Suprapubic skin (tissue), 4 donors: ENCODE measurements at regions not wholly inside any gene's neighbourhood (a gene's known extent, or its start where the extent isn't known, plus 50 kb on each side); places are given as distances from the start of the nearest gene placed in this dataset.

Experiments
- DNase-seq, 2 donors: peaks; one replicate each; pipeline ENCODE4 v3.0.0-alpha.2; 2019; ENCODE audit warnings: low spot score in 2 of 2
- H3K27ac ChIP-seq: fragments of 200-600 bp; sonication (generic); one replicate; pipeline ENCODE4 v1.5.1; 2019
- H3K27me3 ChIP-seq: fragments of 200-600 bp; sonication (generic); one replicate; pipeline ENCODE4 v1.5.1; 2019
- H3K36me3 ChIP-seq: fragments of 200-600 bp; sonication (generic); one replicate; pipeline ENCODE4 v1.5.1; 2019
- H3K4me1 ChIP-seq: fragments of 200-600 bp; sonication (generic); one replicate; pipeline ENCODE4 v1.5.1; 2019
- H3K4me3 ChIP-seq: fragments of 200-600 bp; sonication (generic); one replicate; pipeline ENCODE4 v1.5.1; 2019; ENCODE audit warnings: mild to moderate bottlenecking
- H3K9me3 ChIP-seq: fragments of 200-600 bp; sonication (generic); one replicate; pipeline ENCODE4 v1.5.1; 2019
- EP300 ChIP-seq: sonication (generic); formaldehyde crosslinking; IDR thresholded peaks from one replicate; pipeline ENCODE4 v1.6.1; 2017; ENCODE audit warnings: antibody characterized with exemption
- POLR2A ChIP-seq, 2 donors: fragments of 450-650 bp; IDR thresholded peaks; one replicate each; pipeline ENCODE4 v1.6.1; 2017; ENCODE audit warnings: antibody characterized with exemption in 2 of 2, mild to moderate bottlenecking in 2 of 2, moderate library complexity in 2 of 2
- POLR2AphosphoS5 ChIP-seq, 3 donors: sonication (generic); formaldehyde crosslinking; IDR thresholded peaks; one replicate each; pipeline ENCODE4 v1.6.1; 2017; ENCODE audit warnings: antibody characterized with exemption in 3 of 3
- WGBS: methylation state at CpG from one replicate; pipeline ENCODE4 v1.1.5; 2018; 5-methylcytosine and 5-hydroxymethylcytosine counted together
- TF ChIP-seq, protein P1 (sequence below), 2 donors: fragments of 200-600 bp in 1 of 2; fragments of 450-650 bp in 1 of 2; sonication (generic) in 1 of 2; IDR thresholded peaks; one replicate each; pipeline ENCODE4 v1.5.1; 2016 to 2019; ENCODE audit warnings: antibody characterized with exemption in 2 of 2, mild to moderate bottlenecking in 1 of 2, moderate library complexity in 1 of 2

DNA sequence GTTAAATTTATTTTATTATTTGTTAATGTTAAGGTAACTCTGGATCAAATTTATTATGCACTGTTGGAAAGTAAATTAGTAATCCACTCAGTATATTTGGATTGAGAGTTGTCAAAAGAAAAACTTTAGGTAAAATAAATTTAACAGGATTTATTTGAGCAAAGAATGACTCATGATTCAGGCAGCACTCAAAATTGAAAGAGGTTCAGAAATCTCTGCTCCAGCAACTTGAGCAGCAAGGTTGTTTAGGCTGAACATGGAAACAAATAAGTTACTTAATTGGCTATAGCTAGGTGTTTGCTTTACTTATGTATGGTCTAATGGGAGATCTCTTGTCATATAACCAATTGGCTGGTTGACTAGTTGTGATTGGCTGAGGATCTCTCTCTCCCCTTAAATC is 296.2 kb upstream of the EDIL3 start:
- Histone ChIP-seq H3K9me3 (no peaks in the 10 kb centered on the region), H3K36me3 (no peaks in the 10 kb centered on the region), H3K27ac (no peak overlapping the region), H3K4me3 (no peak overlapping the region), H3K27me3 (no peaks in the 10 kb centered on the region), H3K4me1 (no peaks in the 10 kb centered on the region)
- DNase-seq = no peak
- no peak for TF ChIP-seq POLR2A (IDR thresholded peaks at IDR 0.05)
- TF ChIP-seq, protein P1, sequence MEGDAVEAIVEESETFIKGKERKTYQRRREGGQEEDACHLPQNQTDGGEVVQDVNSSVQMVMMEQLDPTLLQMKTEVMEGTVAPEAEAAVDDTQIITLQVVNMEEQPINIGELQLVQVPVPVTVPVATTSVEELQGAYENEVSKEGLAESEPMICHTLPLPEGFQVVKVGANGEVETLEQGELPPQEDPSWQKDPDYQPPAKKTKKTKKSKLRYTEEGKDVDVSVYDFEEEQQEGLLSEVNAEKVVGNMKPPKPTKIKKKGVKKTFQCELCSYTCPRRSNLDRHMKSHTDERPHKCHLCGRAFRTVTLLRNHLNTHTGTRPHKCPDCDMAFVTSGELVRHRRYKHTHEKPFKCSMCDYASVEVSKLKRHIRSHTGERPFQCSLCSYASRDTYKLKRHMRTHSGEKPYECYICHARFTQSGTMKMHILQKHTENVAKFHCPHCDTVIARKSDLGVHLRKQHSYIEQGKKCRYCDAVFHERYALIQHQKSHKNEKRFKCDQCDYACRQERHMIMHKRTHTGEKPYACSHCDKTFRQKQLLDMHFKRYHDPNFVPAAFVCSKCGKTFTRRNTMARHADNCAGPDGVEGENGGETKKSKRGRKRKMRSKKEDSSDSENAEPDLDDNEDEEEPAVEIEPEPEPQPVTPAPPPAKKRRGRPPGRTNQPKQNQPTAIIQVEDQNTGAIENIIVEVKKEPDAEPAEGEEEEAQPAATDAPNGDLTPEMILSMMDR (IDR thresholded peaks at IDR 0.05) = no peak
- no peak for TF ChIP-seq EP300
- no peak for TF ChIP-seq POLR2AphosphoS5 (IDR thresholded peaks at IDR 0.05)

DNA sequence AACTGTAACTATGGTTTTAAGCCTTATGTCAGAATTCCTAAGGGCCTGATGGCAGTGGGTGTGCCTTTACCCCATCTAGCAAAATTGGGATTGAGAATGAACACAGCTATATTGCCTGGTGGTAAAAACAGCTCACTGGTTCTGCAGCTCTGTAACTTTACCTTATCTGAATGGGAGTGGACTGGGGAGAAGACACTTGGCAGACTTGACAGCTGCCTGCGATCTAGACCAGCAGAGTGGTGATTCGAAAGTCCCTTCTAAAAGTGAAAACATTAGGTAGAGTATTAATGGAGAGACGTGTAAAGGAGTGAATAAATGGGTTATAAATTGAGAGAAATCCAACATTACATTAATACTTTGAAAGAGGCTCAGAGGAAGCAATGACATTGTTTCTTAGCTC is 289.1 kb upstream of the EDIL3 start:
- no peak overlapping the region for H3K4me3 ChIP-seq
- H3K27ac ChIP-seq = no peak overlapping the region
- WGBS = 89% methylated on average over 3 of the region's 3 CpGs
- H3K4me1 ChIP-seq = no peaks in the 10 kb centered on the region
- H3K36me3 ChIP-seq = no peaks in the 10 kb centered on the region
- no peak for DNase-seq
- H3K9me3 ChIP-seq = no peaks in the 10 kb centered on the region
- TF ChIP-seq POLR2A (IDR thresholded peaks at IDR 0.05) (no peak), EP300 (no peak), POLR2AphosphoS5 (IDR thresholded peaks at IDR 0.05) (no peak)
- TF ChIP-seq, protein P1 (IDR thresholded peaks at IDR 0.05) = no peak
- no peaks in the 10 kb centered on the region for H3K27me3 ChIP-seq

DNA sequence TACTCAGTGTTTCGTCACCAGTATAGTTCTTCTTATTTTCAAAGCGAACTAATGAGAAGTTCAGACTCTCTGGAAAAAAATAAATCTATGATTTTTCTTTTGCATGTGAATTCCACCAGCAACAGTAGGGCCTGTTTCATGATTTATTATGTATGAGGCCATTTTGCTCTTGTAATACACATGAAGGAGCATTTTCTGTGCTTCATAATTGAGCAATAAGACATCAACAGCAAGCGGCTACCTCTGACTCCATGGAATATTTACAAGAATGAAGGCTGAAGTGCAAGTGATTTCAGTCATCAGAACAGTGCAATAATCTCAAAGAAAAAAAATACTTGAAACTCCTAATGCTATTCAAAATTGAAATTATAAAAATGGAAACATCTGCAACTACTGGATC is 282.9 kb upstream of the EDIL3 start:
- no peaks in the 10 kb centered on the region for H3K4me1 ChIP-seq
- no peak overlapping the region for H3K4me3 ChIP-seq
- H3K36me3 ChIP-seq = no peaks in the 10 kb centered on the region
- H3K27me3 ChIP-seq = no peaks in the 10 kb centered on the region
- WGBS = 94% methylated on average over 3 of the region's 3 CpGs
- no peak for TF ChIP-seq POLR2A (IDR thresholded peaks at IDR 0.05)
- TF ChIP-seq POLR2AphosphoS5 (IDR thresholded peaks at IDR 0.05) = no peak
- TF ChIP-seq, protein P1 (IDR thresholded peaks at IDR 0.05) = no peak
- no peak for TF ChIP-seq EP300
- DNase-seq = no peak
- H3K27ac ChIP-seq = no peak overlapping the region
- no peaks in the 10 kb centered on the region for H3K9me3 ChIP-seq

DNA sequence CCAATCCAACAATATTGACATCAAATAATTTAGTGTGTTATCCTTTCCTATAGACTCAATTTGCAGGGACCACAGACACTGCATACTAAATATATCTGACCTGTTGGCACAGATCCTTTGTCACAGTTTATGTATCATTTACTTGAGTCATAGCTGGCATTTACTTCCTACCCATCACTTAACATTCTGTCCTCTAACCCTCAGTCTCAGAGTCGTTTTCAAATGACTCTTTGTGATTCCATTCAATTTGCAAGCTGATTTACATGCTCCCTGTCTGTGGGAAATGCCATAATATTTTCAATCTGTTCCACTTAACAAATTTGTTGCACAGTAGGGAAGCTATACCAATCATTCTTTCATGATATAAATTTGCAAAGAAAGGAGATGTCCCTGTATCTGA is 265.7 kb upstream of the EDIL3 start:
- Histone ChIP-seq H3K27me3 (no peaks in the 10 kb centered on the region), H3K4me1 (no peaks in the 10 kb centered on the region), H3K4me3 (no peak overlapping the region), H3K36me3 (no peaks in the 10 kb centered on the region), H3K9me3 (no peaks in the 10 kb centered on the region), H3K27ac (no peak overlapping the region)
- no peak for DNase-seq
- 21% methylated on average over 1 of the region's 1 CpG for WGBS
- TF ChIP-seq POLR2A (IDR thresholded peaks at IDR 0.05) (no peak), EP300 (no peak), POLR2AphosphoS5 (IDR thresholded peaks at IDR 0.05) (no peak)

DNA sequence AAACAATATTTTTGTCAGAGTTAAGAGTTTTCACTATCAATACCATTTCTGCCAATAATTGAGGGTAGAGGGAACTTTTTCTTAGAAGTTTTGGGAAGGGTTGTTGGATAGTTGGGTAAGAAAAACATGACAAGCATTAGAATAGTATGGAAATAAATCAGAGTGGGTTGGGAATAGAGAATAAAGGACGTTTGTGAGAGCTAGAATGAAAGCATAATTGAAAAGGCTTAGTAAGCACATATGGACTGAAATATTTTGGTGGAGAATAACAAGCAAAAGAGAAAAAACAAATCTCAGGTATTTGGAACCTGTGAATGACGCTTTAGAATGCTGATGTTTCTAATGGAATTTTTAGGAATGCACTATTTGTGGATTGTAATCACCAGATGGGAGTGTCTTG is 262.9 kb upstream of the EDIL3 start:
- TF ChIP-seq POLR2A (IDR thresholded peaks at IDR 0.05) = no peak
- TF ChIP-seq POLR2AphosphoS5 (IDR thresholded peaks at IDR 0.05) = no peak
- TF ChIP-seq EP300 = no peak
- TF ChIP-seq, protein P1 (IDR thresholded peaks at IDR 0.05) = no peak
- no peak for DNase-seq
- no peak overlapping the region for H3K4me3 ChIP-seq
- WGBS = 67% methylated on average over 2 of the region's 2 CpGs
- H3K4me1 ChIP-seq = no peaks in the 10 kb centered on the region
- H3K9me3 ChIP-seq = no peaks in the 10 kb centered on the region
- no peaks in the 10 kb centered on the region for H3K36me3 ChIP-seq
- no peaks in the 10 kb centered on the region for H3K27me3 ChIP-seq
- H3K27ac ChIP-seq = no peak overlapping the region

DNA sequence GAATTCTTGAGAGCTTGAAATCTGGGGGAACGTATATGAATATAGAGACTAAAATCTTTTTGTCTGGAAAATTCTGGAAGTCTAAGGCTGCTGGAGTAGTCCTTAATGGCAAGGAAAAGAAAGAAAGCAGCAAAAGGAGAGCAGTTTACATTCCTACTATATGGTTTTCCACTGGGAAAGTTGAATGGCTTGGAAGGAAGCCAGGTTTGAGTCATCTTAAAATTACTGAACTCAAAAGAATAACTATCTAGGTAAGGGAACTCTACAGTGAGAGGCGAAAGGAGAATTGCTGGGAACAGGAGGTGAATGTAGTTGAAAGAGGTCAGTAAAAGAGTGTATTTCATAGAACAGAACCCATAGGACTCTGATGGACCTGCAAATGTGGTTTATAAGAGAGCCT is 258.1 kb upstream of the EDIL3 start:
- 78% methylated on average over 2 of the region's 2 CpGs for WGBS
- Histone ChIP-seq H3K36me3 (no peaks in the 10 kb centered on the region), H3K9me3 (no peaks in the 10 kb centered on the region), H3K4me1 (no peaks in the 10 kb centered on the region), H3K27me3 (no peaks in the 10 kb centered on the region), H3K4me3 (no peak overlapping the region), H3K27ac (no peak overlapping the region)
- TF ChIP-seq, protein P1 (IDR thresholded peaks at IDR 0.05) = no peak
- TF ChIP-seq EP300 = no peak
- no peak for TF ChIP-seq POLR2AphosphoS5 (IDR thresholded peaks at IDR 0.05)
- TF ChIP-seq POLR2A (IDR thresholded peaks at IDR 0.05) = no peak
- DNase-seq = no peak
